ENCODE measurements at regions not wholly inside any gene's neighbourhood (a gene's known extent, or its start where the extent isn't known, plus 50 kb on each side); places are given as distances from the start of the nearest gene placed in this dataset.
"Not testable (repeated sequence)": the region's sequence is repeated elsewhere in the genome, so short reads cannot be mapped to it uniquely, and the experiment has no call there.

- TF ChIP-seq POLR2A (IDR thresholded peaks at IDR 0.05) = no peak
- no peak for TF ChIP-seq POLR2AphosphoS5 (IDR thresholded peaks at IDR 0.05)
- TF ChIP-seq EP300 (IDR thresholded peaks at IDR 0.05) = no peak
- no peak for TF ChIP-seq CTCF (IDR thresholded peaks at IDR 0.05)
- intact Hi-C loops (cut with DNase I; ENCODE audit: low total_unique reads) = no loop called here
- H3K27ac ChIP-seq = no peak overlapping the region
- DNase-seq = peak in 1 of 2 donors; percentile 2
- H3K4me1 ChIP-seq = peaks cover 0 to 6% (median 0%) of the 10 kb centered on the region in 4 donors
- no peaks in the 10 kb centered on the region for H3K36me3 ChIP-seq
- no peak overlapping the region for H3K4me3 ChIP-seq
- H3K9me3 ChIP-seq = no peaks in the 10 kb centered on the region
- no peaks in the 10 kb centered on the region for H3K27me3 ChIP-seq
- 74 to 86% (median 80%) methylated on average over 8 of the region's 8 CpGs for WGBS, 5 donors
Observed at GRCh38 chr17:71600137-71600789, 520.6 kb upstream of the SOX9 start.

GRCh38 chr17:71601894-71602504 lies 518.8 kb upstream of the SOX9 start:
- Histone ChIP-seq H3K36me3 (no peaks in the 10 kb centered on the region), H3K27ac (no peak overlapping the region), H3K9me3 (peaks cover 0 to 4% (median 0%) of the 10 kb centered on the region in 4 donors), H3K27me3 (no peaks in the 10 kb centered on the region), H3K4me1 (peaks cover 0 to 6% (median 0%) of the 10 kb centered on the region in 4 donors), H3K4me3 (no peak overlapping the region)
- TF ChIP-seq POLR2AphosphoS5 (IDR thresholded peaks at IDR 0.05) = no peak
- TF ChIP-seq EP300 (IDR thresholded peaks at IDR 0.05) = no peak
- TF ChIP-seq POLR2A (IDR thresholded peaks at IDR 0.05) = no peak
- TF ChIP-seq CTCF (IDR thresholded peaks at IDR 0.05) = no peak
- 36 to 55% (median 44%) methylated on average over 4 of the region's 4 CpGs for WGBS, 5 donors
- no peak for DNase-seq
- intact Hi-C loops (cut with DNase I; ENCODE audit: low total_unique reads) = no loop called here

- Histone ChIP-seq H3K9me3 (peaks cover 0 to 18% (median 8%) of the 10 kb centered on the region in 4 donors), H3K4me1 (peaks cover 0 to 6% (median 0%) of the 10 kb centered on the region in 4 donors), H3K27me3 (no peaks in the 10 kb centered on the region), H3K36me3 (no peaks in the 10 kb centered on the region), H3K4me3 (no peak overlapping the region), H3K27ac (no peak overlapping the region)
- no peak for DNase-seq
- intact Hi-C loops (cut with DNase I; ENCODE audit: low total_unique reads) = no loop called here
- TF ChIP-seq EP300 (IDR thresholded peaks at IDR 0.05) (no peak), POLR2AphosphoS5 (IDR thresholded peaks at IDR 0.05) (no peak), CTCF (IDR thresholded peaks at IDR 0.05) (no peak), POLR2A (IDR thresholded peaks at IDR 0.05) (no peak)
Observed at GRCh38 chr17:71613996-71614395, 506.8 kb upstream of the SOX9 start.

GRCh38 chr17:71615820-71616219 lies 505.0 kb upstream of the SOX9 start:
- DNase-seq = no peak
- H3K27me3 ChIP-seq = no peaks in the 10 kb centered on the region
- no peak overlapping the region for H3K27ac ChIP-seq
- WGBS, 5 donors = 76 to 85% (median 80%) methylated on average over 4 of the region's 4 CpGs
- TF ChIP-seq POLR2AphosphoS5 (IDR thresholded peaks at IDR 0.05) (no peak), CTCF (IDR thresholded peaks at IDR 0.05) (no peak), EP300 (IDR thresholded peaks at IDR 0.05) (no peak), POLR2A (IDR thresholded peaks at IDR 0.05) (no peak)
- H3K9me3 ChIP-seq = peaks cover 0 to 21% (median 8%) of the 10 kb centered on the region in 4 donors
- H3K4me1 ChIP-seq = peaks cover 0 to 6% (median 0%) of the 10 kb centered on the region in 4 donors
- intact Hi-C loops (cut with DNase I; ENCODE audit: low total_unique reads) = no loop called here
- no peak overlapping the region for H3K4me3 ChIP-seq
- no peaks in the 10 kb centered on the region for H3K36me3 ChIP-seq

GRCh38 chr17:71617767-71618166 lies 503.1 kb upstream of the SOX9 start:
- H3K27ac ChIP-seq; H3K27me3 ChIP-seq; DNase-seq; H3K4me1 ChIP-seq; intact Hi-C loops (cut with DNase I; ENCODE audit: low total_unique reads); H3K36me3 ChIP-seq; H3K4me3 ChIP-seq: not testable (repeated sequence)
- H3K9me3 ChIP-seq = peaks cover 0 to 26% (median 8%) of the 10 kb centered on the region in 4 donors

All from stomach (tissue), 8 donors.